Kidney (tissue), 13 donors: ENCODE measurements at regions not wholly inside any gene's neighbourhood (a gene's known extent, or its start where the extent isn't known, plus 50 kb on each side); places are given as distances from the start of the nearest gene placed in this dataset.

Experiments
- DNase-seq, 5 donors: peaks; one replicate each; pipeline ENCODE4 v3.0.0-alpha.2; 2013 to 2020
- FAIRE-seq: peaks from 2 replicates; lab custom pipeline; 2012; peaks lifted over from hg19 to GRCh38; lab: Jason Lieb, UNC
- H3K27ac ChIP-seq, 2 donors: one replicate each; pipeline ENCODE4 v1.7.0; 2013; ENCODE audit warnings: low read depth in 2 of 2, low read length in 2 of 2, inconsistent platforms in 1 of 2
- H3K27me3 ChIP-seq: one replicate; pipeline ENCODE4 v1.7.1; 2013; ENCODE audit warnings: low read length, inconsistent platforms; ENCODE audit not compliant: control insufficient read depth, insufficient read depth
- H3K36me3 ChIP-seq, 3 donors: one replicate each; pipeline versions ENCODE4 v1.7.0 to v1.7.1; 2013; ENCODE audit warnings: low read length in 3 of 3, control low read depth in 1 of 3, inconsistent platforms in 1 of 3; ENCODE audit not compliant: insufficient read depth in 3 of 3, control insufficient read depth in 2 of 3
- H3K4me1 ChIP-seq, 3 donors: one replicate each; pipeline versions ENCODE4 v1.7.0 to v1.7.1; 2013; ENCODE audit warnings: low read length in 3 of 3, inconsistent platforms in 1 of 3, low read depth in 1 of 3; ENCODE audit not compliant: control insufficient read depth in 2 of 3, insufficient read depth in 2 of 3
- H3K4me3 ChIP-seq, 3 donors: one replicate each; pipeline versions ENCODE4 v1.7.0 to v1.8.1; 2013; ENCODE audit warnings: low read length in 3 of 3, control low read depth in 1 of 3, inconsistent platforms in 1 of 3
- H3K9ac ChIP-seq, 3 donors: one replicate each; pipeline versions ENCODE4 v1.7.0 to v1.7.1; 2013; ENCODE audit warnings: low read length in 3 of 3, control low read depth in 1 of 3, inconsistent platforms in 1 of 3
- H3K9me3 ChIP-seq, 3 donors: one replicate each; pipeline versions ENCODE4 v1.7.0 to v1.7.1; 2013; ENCODE audit warnings: low read length in 3 of 3, control low read depth in 1 of 3, inconsistent platforms in 1 of 3; ENCODE audit not compliant: control insufficient read depth in 2 of 3, insufficient read depth in 1 of 3
- intact Hi-C: fragments of 100-400 bp; cut with DNase I; formaldehyde crosslinking; loops from one replicate; pipeline ENCODE4 v1.11.1; 2022
- TF ChIP-seq, protein P1 (sequence below): IDR thresholded peaks from 3 replicates; pipeline ENCODE4 v1.5.1; 2012; ENCODE audit warnings: mild to moderate bottlenecking, moderate library complexity, borderline replicate concordance; ENCODE audit not compliant: insufficient read depth; ENCODE audit errors: extremely low read depth
- donor health status: control.
- donor health status: control.
- donor health status: control.
- donor health status: control.
- donor health status: control.
- donor health status: DM: yes; HTN: yes; CAD: no.
- donor health status: Normal renal cell carcinoma (clear cell type).

DNA sequence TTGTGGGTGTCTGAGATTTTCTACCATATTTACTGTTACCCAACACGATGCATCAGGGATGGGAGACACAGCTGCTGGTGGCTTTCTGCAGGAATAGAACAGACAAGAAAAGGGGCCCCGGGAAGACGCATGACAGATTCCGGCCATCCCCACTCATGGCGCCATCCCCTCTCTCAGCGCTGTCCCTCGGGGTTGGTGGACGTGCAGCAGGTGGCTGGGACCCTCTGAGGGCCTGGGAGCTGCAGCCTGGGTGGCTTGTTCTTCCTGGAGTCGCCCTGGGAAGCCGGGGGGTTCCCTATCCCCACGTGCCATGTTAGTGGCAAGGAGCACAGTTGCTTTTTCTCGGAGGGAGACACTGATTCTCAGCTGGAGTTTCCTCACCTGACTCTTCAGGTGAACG, 1123.3 kb downstream of the BRD1 start:
- FAIRE-seq (no peak), DNase-seq (peak in 1 of 5 donors; percentile 35)
- no peaks in the 10 kb centered on the region for H3K27me3 ChIP-seq
- no peaks in the 10 kb centered on the region for H3K4me1 ChIP-seq
- TF ChIP-seq, protein P1, sequence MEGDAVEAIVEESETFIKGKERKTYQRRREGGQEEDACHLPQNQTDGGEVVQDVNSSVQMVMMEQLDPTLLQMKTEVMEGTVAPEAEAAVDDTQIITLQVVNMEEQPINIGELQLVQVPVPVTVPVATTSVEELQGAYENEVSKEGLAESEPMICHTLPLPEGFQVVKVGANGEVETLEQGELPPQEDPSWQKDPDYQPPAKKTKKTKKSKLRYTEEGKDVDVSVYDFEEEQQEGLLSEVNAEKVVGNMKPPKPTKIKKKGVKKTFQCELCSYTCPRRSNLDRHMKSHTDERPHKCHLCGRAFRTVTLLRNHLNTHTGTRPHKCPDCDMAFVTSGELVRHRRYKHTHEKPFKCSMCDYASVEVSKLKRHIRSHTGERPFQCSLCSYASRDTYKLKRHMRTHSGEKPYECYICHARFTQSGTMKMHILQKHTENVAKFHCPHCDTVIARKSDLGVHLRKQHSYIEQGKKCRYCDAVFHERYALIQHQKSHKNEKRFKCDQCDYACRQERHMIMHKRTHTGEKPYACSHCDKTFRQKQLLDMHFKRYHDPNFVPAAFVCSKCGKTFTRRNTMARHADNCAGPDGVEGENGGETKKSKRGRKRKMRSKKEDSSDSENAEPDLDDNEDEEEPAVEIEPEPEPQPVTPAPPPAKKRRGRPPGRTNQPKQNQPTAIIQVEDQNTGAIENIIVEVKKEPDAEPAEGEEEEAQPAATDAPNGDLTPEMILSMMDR, result no peak
- no peak overlapping the region for H3K9ac ChIP-seq
- no peak overlapping the region for H3K4me3 ChIP-seq
- intact Hi-C loops, result no loop called here
- H3K9me3 ChIP-seq, result no peaks in the 10 kb centered on the region
- H3K27ac ChIP-seq, result no peak overlapping the region
- H3K36me3 ChIP-seq, result no peaks in the 10 kb centered on the region

DNA sequence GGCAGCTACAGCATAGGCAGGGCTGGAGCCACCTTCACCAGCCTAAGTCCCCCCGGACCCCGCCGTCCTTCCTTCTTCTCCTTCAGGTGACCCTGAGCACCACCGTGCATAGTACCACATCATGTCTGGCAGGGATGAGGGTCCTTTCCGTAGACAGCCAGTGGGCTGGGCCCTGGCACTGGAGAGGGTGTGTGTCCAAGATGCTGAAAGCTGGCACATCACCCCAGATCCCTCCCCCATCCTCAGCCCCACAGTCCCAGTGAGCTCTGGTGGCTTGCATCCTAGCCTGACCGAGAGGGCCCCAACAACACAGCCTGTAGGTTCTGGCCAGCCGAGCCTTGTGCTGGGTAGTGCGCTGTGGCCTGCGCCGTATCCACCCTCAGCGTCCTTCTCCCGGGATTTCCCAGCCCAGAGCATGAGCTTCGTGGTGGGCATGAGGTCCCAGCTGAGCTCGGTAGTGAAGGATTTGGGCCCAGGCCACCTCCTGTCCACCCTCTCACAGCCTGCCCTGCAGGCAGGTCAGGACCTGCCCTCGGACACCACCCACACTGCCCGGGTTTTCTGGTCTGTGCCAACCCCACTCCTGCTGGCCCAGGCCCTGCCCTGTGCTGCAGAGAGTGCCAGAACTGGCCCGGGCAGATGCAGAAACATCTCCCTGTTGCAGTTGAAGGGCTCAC, 1124.3 kb downstream of the BRD1 start:
- Histone ChIP-seq H3K9me3 (no peaks in the 10 kb centered on the region), H3K9ac (no peak overlapping the region), H3K36me3 (no peaks in the 10 kb centered on the region), H3K4me1 (no peaks in the 10 kb centered on the region), H3K27me3 (no peaks in the 10 kb centered on the region), H3K27ac (no peak overlapping the region), H3K4me3 (no peak overlapping the region)
- DNase-seq (peak in 1 of 5 donors; percentile 59), FAIRE-seq (no peak)
- intact Hi-C loops, result no loop called here
- TF ChIP-seq, protein P1, result no peak

DNA sequence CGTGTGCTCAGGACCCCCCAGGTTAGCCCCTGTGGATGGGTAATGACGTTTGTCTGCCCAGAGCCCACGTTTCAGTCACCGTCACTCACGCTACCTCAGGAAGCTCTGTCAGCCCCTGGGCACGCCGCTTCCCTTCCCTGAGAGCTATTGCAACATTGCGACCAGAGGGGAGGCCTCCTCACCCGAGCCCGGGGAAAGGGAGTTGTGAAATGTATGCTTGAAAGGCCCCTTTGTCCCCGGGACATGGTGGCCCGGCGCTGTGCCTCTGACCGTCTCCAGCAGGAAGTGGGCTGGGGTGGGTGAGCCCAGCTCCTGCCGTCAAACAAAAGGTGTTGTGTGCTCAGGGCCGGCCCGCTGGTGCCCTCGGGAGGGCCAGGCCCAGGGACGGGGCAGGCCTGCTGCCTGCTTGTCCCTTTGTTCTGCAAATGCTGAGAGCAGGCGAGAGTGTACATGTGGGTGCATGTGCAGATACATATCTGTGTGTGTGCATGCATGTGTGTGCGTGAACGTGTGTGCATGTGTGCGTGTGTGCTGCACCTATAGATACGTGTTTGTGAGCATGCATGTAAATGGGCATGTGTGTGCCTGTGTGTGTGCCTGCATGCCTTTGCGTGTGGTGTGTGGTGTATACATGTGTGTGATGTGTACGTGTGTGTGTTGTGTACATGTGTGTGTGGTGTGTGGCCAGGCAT, 1125.0 kb downstream of the BRD1 start:
- TF ChIP-seq, protein P1, result no peak

More for the DNA sequence above, 1125.0 kb downstream of the BRD1 start:
- DNase-seq (peak in 4 of 5 donors; percentile 30 to 59 (median 44)), FAIRE-seq (no peak)
- Histone ChIP-seq H3K4me3 (no peak overlapping the region), H3K36me3 (no peaks in the 10 kb centered on the region), H3K27me3 (no peaks in the 10 kb centered on the region), H3K9ac (no peak overlapping the region), H3K27ac (no peak overlapping the region), H3K4me1 (no peaks in the 10 kb centered on the region), H3K9me3 (no peaks in the 10 kb centered on the region)
- intact Hi-C loops, result no loop called here
